Right lobe of liver (tissue), 4 donors: ENCODE measurements at regions not wholly inside any gene's neighbourhood (a gene's known extent, or its start where the extent isn't known, plus 50 kb on each side); places are given as distances from the start of the nearest gene placed in this dataset.

ENCODE experiments used
- CTCF ChIP-seq, 4 donors: fragments of 200-600 bp in 3 of 4; fragments of 450-650 bp in 1 of 4; IDR thresholded peaks; one replicate each; pipeline versions ENCODE4 v1.5.1 to v1.8.0; 2016 to 2022; ENCODE audit warnings: antibody characterized with exemption in 4 of 4, mild to moderate bottlenecking in 2 of 4
- POLR2A ChIP-seq: fragments of 450-650 bp; IDR thresholded peaks from one replicate; pipeline ENCODE4 v1.6.1; 2017; ENCODE audit warnings: antibody characterized with exemption, mild to moderate bottlenecking
- donor health status: DM: no; HTN: no; CAD: no.
- donor health status: DM: no; HTN: no; CAD: no.
- donor health status: DM: no; HTN: yes; CAD: no.

- TF ChIP-seq CTCF (IDR thresholded peaks at IDR 0.05) (no peak), POLR2A (no peak)
These were observed 123.2 kb upstream of the ANKFN1 start for GRCh38 chr17:56030009-56030624.
